Uterus (tissue), 3 donors: ENCODE measurements at regions not wholly inside any gene's neighbourhood (a gene's known extent, or its start where the extent isn't known, plus 50 kb on each side); places are given as distances from the start of the nearest gene placed in this dataset.

Experiments
- DNase-seq, 2 donors: peaks; one replicate each; pipeline ENCODE4 v3.0.0-alpha.2; 2019 to 2020
- H3K27ac ChIP-seq, 2 donors: fragments of 200-600 bp; sonication (generic); 1 replicate in 1 of 2; 2 replicates in 1 of 2; pipeline ENCODE4 v1.5.1; 2016 to 2018
- H3K27me3 ChIP-seq, 2 donors: fragments of 200-600 bp; sonication (generic); one replicate each; pipeline ENCODE4 v1.5.1; 2018 to 2019; ENCODE audit warnings: control low read depth in 1 of 2
- H3K36me3 ChIP-seq, 2 donors: fragments of 200-600 bp; sonication (generic); one replicate each; pipeline ENCODE4 v1.5.1; 2019; ENCODE audit warnings: control low read depth in 1 of 2
- H3K4me1 ChIP-seq, 2 donors: fragments of 200-600 bp; sonication (generic); one replicate each; pipeline ENCODE4 v1.5.1; 2018 to 2019; ENCODE audit warnings: control low read depth in 1 of 2
- H3K4me3 ChIP-seq, 2 donors: fragments of 200-600 bp; sonication (generic); 1 replicate in 1 of 2; 2 replicates in 1 of 2; pipeline ENCODE4 v1.5.1; 2018 to 2019; ENCODE audit warnings: mild to moderate bottlenecking in 1 of 2
- H3K9me3 ChIP-seq, 2 donors: fragments of 200-600 bp; sonication (generic); one replicate each; pipeline ENCODE4 v1.5.1; 2019; ENCODE audit warnings: control low read depth in 1 of 2
- POLR2A ChIP-seq, 2 donors: fragments of 450-650 bp; IDR thresholded peaks; one replicate each; pipeline ENCODE4 v1.6.1; 2016; ENCODE audit warnings: antibody characterized with exemption in 2 of 2, mild to moderate bottlenecking in 1 of 2, moderate library complexity in 1 of 2
- intact Hi-C: fragments of 100-400 bp; cut with DNase I; formaldehyde crosslinking; loops from one replicate; pipeline ENCODE4 v1.15.1; 2023; ENCODE audit warnings: low total_unique reads
- TF ChIP-seq, protein P1 (sequence below), 4 experiments: fragments of 200-600 bp in 2 of 4; fragments of 450-650 bp in 2 of 4; sonication (generic) in 2 of 4; IDR thresholded peaks; one replicate each; pipeline ENCODE4 v1.5.1; 2016 to 2019; ENCODE audit warnings: antibody characterized with exemption in 4 of 4, mild to moderate bottlenecking in 2 of 4, moderate library complexity in 1 of 4
- donor health status: DM: yes; HTN: yes; CAD: no.

DNA sequence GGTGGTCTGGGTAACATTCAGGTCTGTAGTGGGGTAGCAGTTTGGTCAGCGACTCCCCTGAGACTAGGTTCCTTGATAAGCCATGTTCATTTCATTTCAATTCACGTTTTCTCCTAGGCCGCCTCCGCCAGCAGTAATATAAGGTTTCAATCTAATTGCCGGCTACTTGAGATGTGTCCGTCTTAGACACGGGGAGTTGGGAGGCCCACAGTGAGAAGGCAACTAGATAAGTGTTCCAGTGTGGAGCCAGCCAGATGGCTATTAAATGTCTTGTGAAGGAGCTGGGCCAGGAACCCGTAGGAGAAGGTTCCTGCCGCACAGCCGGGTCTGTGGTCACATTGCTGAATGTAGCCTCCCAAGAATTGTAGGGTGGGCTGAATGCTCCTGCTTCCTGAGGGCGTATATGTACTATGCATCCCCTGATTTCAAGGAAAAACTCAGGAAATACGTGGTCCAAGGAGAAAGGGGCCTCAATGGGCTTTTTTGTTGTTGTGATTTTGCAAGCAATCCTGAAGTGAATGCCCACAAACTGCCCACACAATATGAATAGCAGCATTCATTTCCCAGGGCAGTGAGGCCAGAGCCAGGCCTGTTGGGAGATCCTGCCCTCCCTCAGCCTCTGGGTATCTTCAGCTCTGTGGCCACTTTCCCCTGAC is 220.6 kb upstream of the RPL34 start:
- intact Hi-C loops = no loop called here
- H3K4me3 ChIP-seq = no peak overlapping the region
- TF ChIP-seq, protein P1, sequence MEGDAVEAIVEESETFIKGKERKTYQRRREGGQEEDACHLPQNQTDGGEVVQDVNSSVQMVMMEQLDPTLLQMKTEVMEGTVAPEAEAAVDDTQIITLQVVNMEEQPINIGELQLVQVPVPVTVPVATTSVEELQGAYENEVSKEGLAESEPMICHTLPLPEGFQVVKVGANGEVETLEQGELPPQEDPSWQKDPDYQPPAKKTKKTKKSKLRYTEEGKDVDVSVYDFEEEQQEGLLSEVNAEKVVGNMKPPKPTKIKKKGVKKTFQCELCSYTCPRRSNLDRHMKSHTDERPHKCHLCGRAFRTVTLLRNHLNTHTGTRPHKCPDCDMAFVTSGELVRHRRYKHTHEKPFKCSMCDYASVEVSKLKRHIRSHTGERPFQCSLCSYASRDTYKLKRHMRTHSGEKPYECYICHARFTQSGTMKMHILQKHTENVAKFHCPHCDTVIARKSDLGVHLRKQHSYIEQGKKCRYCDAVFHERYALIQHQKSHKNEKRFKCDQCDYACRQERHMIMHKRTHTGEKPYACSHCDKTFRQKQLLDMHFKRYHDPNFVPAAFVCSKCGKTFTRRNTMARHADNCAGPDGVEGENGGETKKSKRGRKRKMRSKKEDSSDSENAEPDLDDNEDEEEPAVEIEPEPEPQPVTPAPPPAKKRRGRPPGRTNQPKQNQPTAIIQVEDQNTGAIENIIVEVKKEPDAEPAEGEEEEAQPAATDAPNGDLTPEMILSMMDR (IDR thresholded peaks at IDR 0.05) = no peak
- no peak for TF ChIP-seq POLR2A (IDR thresholded peaks at IDR 0.05)
- H3K4me1 ChIP-seq = no peaks in the 10 kb centered on the region
- DNase-seq = no peak
- no peak overlapping the region for H3K27ac ChIP-seq
- no peaks in the 10 kb centered on the region for H3K36me3 ChIP-seq
- no peaks in the 10 kb centered on the region for H3K27me3 ChIP-seq
- H3K9me3 ChIP-seq = no peaks in the 10 kb centered on the region

DNA sequence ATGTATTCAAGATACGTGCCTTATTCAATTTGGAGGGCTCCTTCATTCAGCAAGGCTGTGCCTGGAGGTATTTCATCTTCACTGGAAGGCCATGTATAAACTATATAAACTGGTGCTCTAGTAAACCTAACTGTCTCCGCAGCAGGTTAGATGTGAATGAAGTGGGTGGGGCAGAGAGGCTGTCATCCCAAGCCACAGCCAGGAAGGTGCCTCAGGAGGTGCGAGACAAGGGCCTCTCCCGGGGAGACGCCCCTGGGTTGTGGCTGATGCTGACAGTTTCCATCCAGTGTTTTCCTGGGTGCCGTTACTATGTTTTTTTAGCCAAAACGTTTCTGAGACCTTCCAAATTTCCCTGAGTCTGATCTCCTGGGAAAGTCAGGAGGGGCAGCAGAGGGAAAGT is 221.5 kb upstream of the RPL34 start:
- Histone ChIP-seq H3K27ac (no peak overlapping the region), H3K4me3 (no peak overlapping the region), H3K9me3 (no peaks in the 10 kb centered on the region), H3K36me3 (no peaks in the 10 kb centered on the region), H3K27me3 (no peaks in the 10 kb centered on the region), H3K4me1 (no peaks in the 10 kb centered on the region)
- DNase-seq = no peak
- no peak for TF ChIP-seq POLR2A (IDR thresholded peaks at IDR 0.05)
- TF ChIP-seq, protein P1 (IDR thresholded peaks at IDR 0.05) = no peak
- intact Hi-C loops = no loop called here

DNA sequence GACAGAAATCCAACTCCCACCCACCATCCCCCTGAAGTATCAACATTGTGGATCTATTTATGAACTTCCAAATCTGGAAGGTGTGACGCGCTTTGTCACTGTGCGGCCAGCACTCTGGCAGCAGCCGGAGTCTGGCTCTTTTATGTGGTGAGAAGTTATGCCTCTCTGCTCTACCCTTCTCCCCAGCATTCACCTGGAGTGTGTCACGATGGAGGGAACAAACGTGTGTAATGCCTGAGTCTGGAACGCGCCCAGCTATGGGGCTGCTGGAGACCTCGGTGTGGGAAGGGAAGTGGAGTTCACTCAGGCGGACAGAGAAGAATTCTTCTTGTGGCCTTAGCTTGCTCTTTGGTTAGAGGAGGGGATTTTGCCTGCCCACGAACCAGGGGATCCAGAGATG is 222.1 kb upstream of the RPL34 start:
- no peak for TF ChIP-seq POLR2A (IDR thresholded peaks at IDR 0.05)
- TF ChIP-seq, protein P1 (IDR thresholded peaks at IDR 0.05) = no peak
- Histone ChIP-seq H3K27me3 (no peaks in the 10 kb centered on the region), H3K4me3 (no peak overlapping the region), H3K4me1 (no peaks in the 10 kb centered on the region), H3K36me3 (no peaks in the 10 kb centered on the region), H3K9me3 (no peaks in the 10 kb centered on the region), H3K27ac (no peak overlapping the region)
- intact Hi-C loops = no loop called here
- no peak for DNase-seq

- Histone ChIP-seq H3K27ac (no peak overlapping the region), H3K4me3 (no peak overlapping the region), H3K36me3 (no peaks in the 10 kb centered on the region), H3K4me1 (no peaks in the 10 kb centered on the region), H3K9me3 (no peaks in the 10 kb centered on the region), H3K27me3 (no peaks in the 10 kb centered on the region)
- TF ChIP-seq, protein P1 (IDR thresholded peaks at IDR 0.05) = no peak
- no peak for TF ChIP-seq POLR2A (IDR thresholded peaks at IDR 0.05)
- DNase-seq = no peak
- intact Hi-C loops = no loop called here
Observed at GRCh38 chr4:108397850-108398249, 222.5 kb upstream of the RPL34 start.

GRCh38 chr4:108396900-108397497 is 223.4 kb upstream of the RPL34 start:
- H3K9me3 ChIP-seq = no peaks in the 10 kb centered on the region
- H3K4me3 ChIP-seq = no peak overlapping the region
- no peaks in the 10 kb centered on the region for H3K4me1 ChIP-seq
- DNase-seq = no peak
- H3K27ac ChIP-seq = no peak overlapping the region
- intact Hi-C loops = no loop called here
- TF ChIP-seq POLR2A (IDR thresholded peaks at IDR 0.05) = no peak
- TF ChIP-seq, protein P1 (IDR thresholded peaks at IDR 0.05) = no peak
- H3K27me3 ChIP-seq = no peaks in the 10 kb centered on the region
- no peaks in the 10 kb centered on the region for H3K36me3 ChIP-seq
